Gastrocnemius medialis (tissue), 4 donors: ENCODE measurements at regions not wholly inside any gene's neighbourhood (a gene's known extent, or its start where the extent isn't known, plus 50 kb on each side); places are given as distances from the start of the nearest gene placed in this dataset.

ENCODE experiments used
- POLR2A ChIP-seq, 2 donors: fragments of 450-650 bp; IDR thresholded peaks; one replicate each; pipeline ENCODE4 v1.6.1; 2017; ENCODE audit warnings: antibody characterized with exemption in 2 of 2, mild to moderate bottlenecking in 2 of 2, moderate library complexity in 2 of 2
- TF ChIP-seq, protein P1 (sequence below), 5 experiments: fragments of 450-650 bp in 3 of 5; fragments of 200-600 bp in 2 of 5; sonication (generic) in 2 of 5; IDR thresholded peaks in 4 of 5; conservative IDR thresholded peaks in 1 of 5; 1 replicate in 4 of 5; 2 replicates in 1 of 5; pipeline ENCODE4 v1.5.1; 2016 to 2019; ENCODE audit warnings: antibody characterized with exemption in 5 of 5, mild to moderate bottlenecking in 3 of 5, moderate library complexity in 3 of 5

DNA sequence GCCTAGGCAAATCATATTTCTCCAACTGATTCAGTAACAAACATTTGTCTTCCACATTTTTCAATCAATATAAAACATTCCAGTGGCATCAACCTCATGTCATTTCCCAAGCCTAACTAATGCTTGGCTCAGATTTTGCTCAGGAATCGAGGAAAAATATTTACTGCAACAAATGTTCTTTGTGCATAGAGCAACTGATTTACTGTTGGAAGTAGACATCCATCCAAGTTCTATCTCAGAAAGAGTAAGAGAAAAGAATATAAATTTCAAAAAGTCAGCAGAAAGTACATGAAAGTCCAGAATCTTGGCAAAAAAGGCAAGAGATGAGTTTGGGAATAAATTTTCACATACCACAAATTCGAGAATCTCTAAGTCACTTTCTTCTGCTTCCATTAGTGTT, 2245.0 kb upstream of the RAG2 start:
- TF ChIP-seq, protein P1, sequence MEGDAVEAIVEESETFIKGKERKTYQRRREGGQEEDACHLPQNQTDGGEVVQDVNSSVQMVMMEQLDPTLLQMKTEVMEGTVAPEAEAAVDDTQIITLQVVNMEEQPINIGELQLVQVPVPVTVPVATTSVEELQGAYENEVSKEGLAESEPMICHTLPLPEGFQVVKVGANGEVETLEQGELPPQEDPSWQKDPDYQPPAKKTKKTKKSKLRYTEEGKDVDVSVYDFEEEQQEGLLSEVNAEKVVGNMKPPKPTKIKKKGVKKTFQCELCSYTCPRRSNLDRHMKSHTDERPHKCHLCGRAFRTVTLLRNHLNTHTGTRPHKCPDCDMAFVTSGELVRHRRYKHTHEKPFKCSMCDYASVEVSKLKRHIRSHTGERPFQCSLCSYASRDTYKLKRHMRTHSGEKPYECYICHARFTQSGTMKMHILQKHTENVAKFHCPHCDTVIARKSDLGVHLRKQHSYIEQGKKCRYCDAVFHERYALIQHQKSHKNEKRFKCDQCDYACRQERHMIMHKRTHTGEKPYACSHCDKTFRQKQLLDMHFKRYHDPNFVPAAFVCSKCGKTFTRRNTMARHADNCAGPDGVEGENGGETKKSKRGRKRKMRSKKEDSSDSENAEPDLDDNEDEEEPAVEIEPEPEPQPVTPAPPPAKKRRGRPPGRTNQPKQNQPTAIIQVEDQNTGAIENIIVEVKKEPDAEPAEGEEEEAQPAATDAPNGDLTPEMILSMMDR (IDR thresholded peaks at IDR 0.05 in 4 of 5, conservative IDR thresholded peaks at IDR 0.05 in 1 of 5), result no peak
- no peak for TF ChIP-seq POLR2A (IDR thresholded peaks at IDR 0.05)
